ENCODE measurements at regions not wholly inside any gene's neighbourhood (a gene's known extent, or its start where the extent isn't known, plus 50 kb on each side); places are given as distances from the start of the nearest gene placed in this dataset.

DNA sequence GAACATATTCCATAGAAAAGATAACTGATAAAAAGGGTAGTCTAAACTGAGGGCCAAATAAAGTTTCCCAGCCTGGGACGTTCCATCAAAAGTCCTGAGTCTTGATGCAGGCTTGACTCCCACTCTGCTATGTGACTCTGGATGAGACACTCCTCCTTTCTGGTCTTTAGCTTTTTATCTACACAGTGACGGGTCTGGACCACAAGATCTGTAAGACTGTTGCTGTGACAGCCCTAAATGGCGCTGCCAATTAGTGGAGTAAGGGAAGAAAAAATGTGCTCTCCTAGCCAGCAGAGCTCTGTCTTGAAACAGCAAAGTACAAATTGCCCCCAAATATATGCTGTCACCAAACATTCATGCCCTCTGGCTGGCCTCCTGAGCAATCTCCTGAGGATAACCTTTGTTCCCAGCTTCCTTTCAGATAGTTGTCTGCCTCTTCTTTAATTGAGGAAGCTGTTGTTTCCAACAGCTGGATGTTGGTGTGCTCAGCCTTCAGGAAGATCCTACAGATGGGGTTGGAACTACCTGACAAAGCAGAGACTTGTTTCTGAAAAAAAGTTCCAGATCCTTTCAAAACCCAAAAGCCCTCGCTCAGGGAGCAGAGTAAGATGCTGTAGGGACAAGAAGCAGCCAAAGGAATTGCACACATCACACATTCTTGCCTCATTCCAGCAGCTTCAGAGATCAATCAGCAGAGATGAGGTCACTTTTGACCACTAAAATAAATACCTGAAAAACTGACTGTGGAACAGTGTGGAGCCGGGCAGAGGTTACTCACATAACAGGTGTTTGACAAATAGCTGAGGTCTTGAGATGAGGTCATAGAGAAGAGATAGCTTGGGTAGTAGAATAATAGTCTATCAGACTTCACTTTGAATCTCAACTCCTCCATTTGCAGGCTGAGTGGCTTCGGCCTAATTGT, 383.4 kb upstream of the FGF13 start:
- TF ChIP-seq CTCF (IDR thresholded peaks at IDR 0.05) (no peak), POLR2A (IDR thresholded peaks at IDR 0.05) (no peak), POLR2AphosphoS5 (IDR thresholded peaks at IDR 0.05) (no peak)

Data from breast epithelium (tissue), 3 donors.